ENCODE measurements at regions not wholly inside any gene's neighbourhood (a gene's known extent, or its start where the extent isn't known, plus 50 kb on each side); places are given as distances from the start of the nearest gene placed in this dataset.

GRCh38 chr3:84039099-84039498 is 919.7 kb upstream of the CADM2 start:
- TF ChIP-seq GATA1 (IDR thresholded peaks at IDR 0.05; ENCODE audit: low read depth, low read length) (no peak), POLR2A (IDR thresholded peaks at IDR 0.05; ENCODE audit: low read length) (no peak)
- DNase-seq: no peak

GRCh38 chr3:84042399-84043106 is 916.2 kb upstream of the CADM2 start:
- DNase-seq: no peak
- no peak for TF ChIP-seq GATA1 (IDR thresholded peaks at IDR 0.05; ENCODE audit: low read depth, low read length)

GRCh38 chr3:84066915-84067314 is 891.9 kb upstream of the CADM2 start:
- no peak for TF ChIP-seq GATA1 (IDR thresholded peaks at IDR 0.05; ENCODE audit: low read depth, low read length)
- TF ChIP-seq POLR2A (IDR thresholded peaks at IDR 0.05; ENCODE audit: low read length): no peak
- no peak for DNase-seq

- no peak for TF ChIP-seq GATA1 (IDR thresholded peaks at IDR 0.05; ENCODE audit: low read depth, low read length)
- TF ChIP-seq POLR2A (IDR thresholded peaks at IDR 0.05; ENCODE audit: low read length): no peak
- no peak for DNase-seq
Observed at GRCh38 chr3:84073664-84074063, 885.1 kb upstream of the CADM2 start.

- no peak for DNase-seq
- TF ChIP-seq POLR2A (IDR thresholded peaks at IDR 0.05; ENCODE audit: low read length) (no peak), GATA1 (IDR thresholded peaks at IDR 0.05; ENCODE audit: low read depth, low read length) (no peak)
Observed at GRCh38 chr3:84074767-84075166, 884.0 kb upstream of the CADM2 start.

- TF ChIP-seq POLR2A (IDR thresholded peaks at IDR 0.05; ENCODE audit: low read length) (no peak), GATA1 (IDR thresholded peaks at IDR 0.05; ENCODE audit: low read depth, low read length) (no peak)
- DNase-seq: no peak
Observed at GRCh38 chr3:84077479-84077878, 881.3 kb upstream of the CADM2 start.

GRCh38 chr3:84082726-84083125 is 876.1 kb upstream of the CADM2 start:
- DNase-seq: no peak
- no peak for TF ChIP-seq GATA1 (IDR thresholded peaks at IDR 0.05; ENCODE audit: low read depth, low read length)
- no peak for TF ChIP-seq POLR2A (IDR thresholded peaks at IDR 0.05; ENCODE audit: low read length)

- TF ChIP-seq POLR2A (IDR thresholded peaks at IDR 0.05; ENCODE audit: low read length) (no peak), GATA1 (IDR thresholded peaks at IDR 0.05; ENCODE audit: low read depth, low read length) (no peak)
- DNase-seq: no peak
Observed at GRCh38 chr3:84092907-84093306, 865.9 kb upstream of the CADM2 start.

- no peak for TF ChIP-seq POLR2A (IDR thresholded peaks at IDR 0.05; ENCODE audit: low read length)
- TF ChIP-seq GATA1 (IDR thresholded peaks at IDR 0.05; ENCODE audit: low read depth, low read length): no peak
- no peak for DNase-seq
Observed at GRCh38 chr3:84096188-84096587, 862.6 kb upstream of the CADM2 start.

GRCh38 chr3:84100861-84101260 is 857.9 kb upstream of the CADM2 start:
- DNase-seq: no peak
- TF ChIP-seq POLR2A (IDR thresholded peaks at IDR 0.05; ENCODE audit: low read length): no peak
- TF ChIP-seq GATA1 (IDR thresholded peaks at IDR 0.05; ENCODE audit: low read depth, low read length): no peak

- TF ChIP-seq GATA1 (IDR thresholded peaks at IDR 0.05; ENCODE audit: low read depth, low read length) (no peak), POLR2A (IDR thresholded peaks at IDR 0.05; ENCODE audit: low read length) (no peak)
- no peak for DNase-seq
Observed at GRCh38 chr3:84108442-84108971, 850.3 kb upstream of the CADM2 start.

GRCh38 chr3:84109911-84110310 is 848.9 kb upstream of the CADM2 start:
- TF ChIP-seq POLR2A (IDR thresholded peaks at IDR 0.05; ENCODE audit: low read length) (no peak), GATA1 (IDR thresholded peaks at IDR 0.05; ENCODE audit: low read depth, low read length) (no peak)

GRCh38 chr3:84110787-84111186 is 848.0 kb upstream of the CADM2 start:
- TF ChIP-seq GATA1 (IDR thresholded peaks at IDR 0.05; ENCODE audit: low read depth, low read length) (no peak), POLR2A (IDR thresholded peaks at IDR 0.05; ENCODE audit: low read length) (no peak)
- DNase-seq: no peak

More at GRCh38 chr3:84109911-84110310, 848.9 kb upstream of the CADM2 start:
- DNase-seq: no peak

GRCh38 chr3:84125201-84125721 is 833.5 kb upstream of the CADM2 start:
- TF ChIP-seq GATA1 (IDR thresholded peaks at IDR 0.05; ENCODE audit: low read depth, low read length) (no peak), POLR2A (IDR thresholded peaks at IDR 0.05; ENCODE audit: low read length) (no peak)
- DNase-seq: no peak

- no peak for TF ChIP-seq POLR2A (IDR thresholded peaks at IDR 0.05; ENCODE audit: low read length)
- no peak for TF ChIP-seq GATA1 (IDR thresholded peaks at IDR 0.05; ENCODE audit: low read depth, low read length)
- no peak for DNase-seq
Observed at GRCh38 chr3:84125760-84126159, 833.0 kb upstream of the CADM2 start.
